ENCODE measurements at regions not wholly inside any gene's neighbourhood (a gene's known extent, or its start where the extent isn't known, plus 50 kb on each side); places are given as distances from the start of the nearest gene placed in this dataset.

DNA sequence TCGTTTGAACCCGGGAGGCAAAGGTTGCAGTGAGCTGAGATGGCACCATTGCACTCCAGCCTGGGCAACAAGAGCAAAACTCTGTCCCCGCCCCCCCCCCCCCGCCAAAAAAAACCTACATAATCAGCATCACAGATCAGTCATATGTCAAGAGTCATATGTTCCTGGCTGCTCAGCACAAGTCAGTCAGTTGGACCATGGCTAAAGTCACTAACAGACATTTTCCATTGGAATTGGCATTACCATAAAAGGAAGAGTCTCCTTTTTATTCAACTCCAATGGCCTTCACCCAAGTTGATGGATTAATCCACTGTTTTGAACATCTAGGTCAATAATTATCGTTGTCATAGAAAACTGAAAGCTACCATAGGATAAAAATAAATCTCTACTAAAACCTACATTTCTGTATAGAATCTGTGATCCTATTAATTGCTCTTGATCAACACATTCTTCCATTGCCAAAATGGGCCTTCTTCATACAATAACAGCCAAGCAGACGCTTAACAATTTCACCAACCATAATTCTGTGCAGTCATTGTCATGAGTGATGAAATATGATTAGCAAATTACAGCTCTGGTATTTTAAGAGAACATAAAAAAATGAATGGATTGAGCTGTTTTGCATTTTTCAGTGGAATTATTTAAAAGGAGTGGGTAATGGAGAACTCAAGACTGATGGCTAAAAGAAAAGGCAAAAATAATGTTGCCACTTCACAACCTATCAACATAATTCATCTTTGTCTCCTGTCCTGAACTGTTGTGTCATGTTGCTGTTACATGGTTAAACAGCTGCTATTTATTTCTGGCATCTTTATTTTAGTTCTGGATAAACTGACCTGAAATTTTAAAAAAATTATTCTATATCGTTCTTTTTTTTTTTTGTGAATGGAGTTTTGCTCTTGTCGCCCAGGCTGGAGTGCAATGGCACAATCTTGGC, 555.5 kb upstream of the JARID2 start:
- TF ChIP-seq CTCF (conservative IDR thresholded peaks at IDR 0.05) (no peak), EZH2 (IDR thresholded peaks at IDR 0.05; ENCODE audit: low read depth) (no peak)
